GM18909 (cell line): ENCODE measurements at regions not wholly inside any gene's neighbourhood (a gene's known extent, or its start where the extent isn't known, plus 50 kb on each side); places are given as distances from the start of the nearest gene placed in this dataset.
A peak's percentile ranks its signal among the peaks of the same experiment; 100 is the strongest.
"Not testable (repeated sequence)": the region's sequence is repeated elsewhere in the genome, so short reads cannot be mapped to it uniquely, and the experiment has no call there.

Source experiments
- ATAC-seq: cut with Tn5 transposase; IDR thresholded peaks from one replicate; pipeline ENCODE4 v1.9.1; 2021; ENCODE audit warnings: mild to moderate bottlenecking; ENCODE audit not compliant: unreplicated experiment, poor library complexity

DNA sequence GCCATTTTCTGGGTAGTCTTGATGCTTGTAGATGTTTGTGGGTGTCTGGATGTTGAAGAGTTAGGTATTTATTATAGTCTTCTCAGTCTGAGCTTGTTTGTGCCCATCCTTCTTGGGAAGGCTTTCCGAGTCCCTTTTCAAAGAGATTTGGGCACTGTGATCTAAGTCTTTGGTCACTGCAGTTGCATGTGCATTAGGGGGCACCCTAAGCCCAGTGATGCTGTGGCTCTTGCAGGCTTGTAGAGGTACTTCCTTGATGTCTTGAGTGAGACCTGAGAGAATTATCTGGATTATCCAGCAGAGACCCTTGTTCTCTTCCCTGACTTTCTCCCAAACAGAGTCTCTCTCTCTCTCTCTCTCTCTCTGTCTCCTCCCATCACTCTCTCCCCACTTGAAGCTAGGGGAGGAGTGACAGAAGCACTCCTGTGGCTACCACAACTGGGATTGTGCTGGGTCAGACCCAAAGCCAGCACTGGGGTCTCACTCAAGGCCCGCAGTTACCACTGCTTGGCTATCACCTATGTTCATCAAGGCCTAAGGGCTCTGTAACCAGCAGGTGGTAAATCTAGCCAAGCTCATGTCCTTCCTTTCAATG lies 68.5 kb downstream of the TMCO5A start:
- ATAC-seq: peak; percentile 67

DNA sequence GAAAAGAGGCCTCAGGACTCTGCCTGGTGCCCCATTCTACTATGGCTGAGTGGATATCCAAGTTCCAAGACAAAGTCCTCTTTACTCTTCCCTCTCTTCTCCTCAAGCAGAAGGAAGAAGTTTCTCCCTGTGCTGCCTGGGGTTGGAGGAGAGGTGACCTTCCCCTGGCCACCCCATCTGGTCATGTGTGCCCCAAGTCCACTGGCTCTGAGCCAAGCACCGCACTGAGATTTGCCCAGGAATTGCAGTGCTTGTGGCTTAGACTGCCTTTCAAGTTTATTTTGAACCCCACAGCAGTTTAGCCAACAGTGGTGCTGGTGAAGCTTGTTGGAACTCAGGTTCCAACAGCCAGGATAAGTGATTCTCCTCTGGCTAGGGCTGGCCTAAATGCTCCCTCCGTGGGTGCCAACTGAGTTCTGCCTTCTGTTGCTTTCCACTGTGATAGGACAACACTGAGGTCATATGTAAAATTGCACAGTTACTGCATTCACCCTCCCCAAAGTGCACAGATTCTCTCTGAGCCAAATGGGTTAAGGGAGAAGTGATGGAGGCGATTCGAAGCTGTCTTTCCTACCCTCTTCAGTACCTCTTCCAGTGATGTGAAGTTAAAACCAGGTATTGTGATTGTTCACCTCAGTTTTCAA lies 69.9 kb downstream of the TMCO5A start:
- no peak for ATAC-seq

DNA sequence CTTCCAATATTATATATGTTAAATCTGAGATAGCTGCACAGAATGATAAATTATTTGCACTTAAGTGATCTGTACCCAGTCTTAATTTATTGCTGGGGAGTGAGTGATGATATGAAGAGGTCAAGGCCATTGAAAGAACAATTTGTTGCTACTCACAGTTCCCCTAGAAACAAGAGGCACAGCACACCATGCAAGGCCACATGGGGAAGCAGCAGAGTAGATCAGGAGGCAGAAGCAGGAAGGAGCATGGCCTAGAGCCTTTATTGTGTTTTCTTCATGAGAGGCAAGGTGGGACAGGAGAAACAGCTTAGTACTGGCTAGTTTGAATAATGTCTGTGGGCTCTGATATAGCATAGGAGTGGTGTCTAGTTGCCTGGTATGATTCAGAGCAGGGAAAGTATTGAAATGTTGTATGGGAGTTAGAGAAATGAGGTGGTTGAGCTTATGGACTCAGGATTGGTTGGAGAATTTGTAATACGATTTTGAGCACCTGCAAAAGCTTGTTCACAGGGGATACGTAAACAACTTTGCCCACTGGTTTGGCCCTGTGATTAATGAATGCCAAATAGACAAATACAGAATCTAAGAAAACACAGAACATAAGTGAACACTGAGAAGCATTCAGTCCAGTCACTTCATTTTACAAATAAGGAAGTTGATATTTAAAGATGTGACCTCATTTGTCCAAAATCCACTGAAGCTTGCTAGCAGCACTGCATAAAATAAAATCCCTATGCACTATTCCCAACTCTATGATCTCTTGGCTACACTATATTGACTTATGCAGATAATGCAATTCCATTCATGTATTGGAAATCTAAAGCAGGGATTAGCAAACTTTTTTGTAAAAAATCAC lies 71.7 kb downstream of the TMCO5A start:
- no peak for ATAC-seq

DNA sequence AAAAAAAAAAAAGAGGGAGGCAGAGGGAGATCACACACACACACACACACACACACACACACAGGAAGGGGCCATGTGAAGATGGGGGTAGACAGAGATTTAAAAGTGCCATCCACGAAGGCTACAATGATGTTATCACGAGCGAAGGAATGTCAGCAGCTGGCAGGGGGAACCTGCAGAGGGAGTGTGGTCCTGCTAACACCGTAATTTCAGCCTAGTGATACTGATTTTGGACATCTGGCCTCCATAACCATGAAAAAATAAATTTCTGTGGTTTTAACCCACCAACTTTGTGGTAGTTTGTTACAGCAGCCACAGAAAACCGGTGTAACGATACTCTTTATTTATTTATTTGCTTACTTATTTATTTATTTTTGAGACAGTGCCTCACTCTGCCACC lies 76.0 kb downstream of the TMCO5A start:
- ATAC-seq: no peak

DNA sequence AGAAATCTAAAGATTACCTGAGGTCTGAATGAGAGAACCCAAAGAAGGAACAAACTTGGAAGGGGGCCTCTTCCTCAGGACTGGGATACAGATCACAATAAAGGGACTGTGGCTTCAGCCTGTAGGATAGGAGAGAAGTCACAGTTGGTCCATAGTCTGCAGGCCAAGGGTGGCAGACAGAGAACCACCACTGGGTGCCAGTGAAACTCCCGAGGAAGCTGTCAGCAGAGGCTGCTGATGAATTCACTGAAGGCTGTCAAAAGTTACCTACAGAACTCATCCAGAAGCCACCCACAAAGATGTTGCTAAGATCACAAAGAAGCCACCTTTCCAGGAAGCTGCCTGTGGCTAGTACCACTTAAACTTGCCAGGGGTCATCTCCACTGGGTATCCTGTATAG lies 78.5 kb downstream of the TMCO5A start:
- ATAC-seq: no peak

DNA sequence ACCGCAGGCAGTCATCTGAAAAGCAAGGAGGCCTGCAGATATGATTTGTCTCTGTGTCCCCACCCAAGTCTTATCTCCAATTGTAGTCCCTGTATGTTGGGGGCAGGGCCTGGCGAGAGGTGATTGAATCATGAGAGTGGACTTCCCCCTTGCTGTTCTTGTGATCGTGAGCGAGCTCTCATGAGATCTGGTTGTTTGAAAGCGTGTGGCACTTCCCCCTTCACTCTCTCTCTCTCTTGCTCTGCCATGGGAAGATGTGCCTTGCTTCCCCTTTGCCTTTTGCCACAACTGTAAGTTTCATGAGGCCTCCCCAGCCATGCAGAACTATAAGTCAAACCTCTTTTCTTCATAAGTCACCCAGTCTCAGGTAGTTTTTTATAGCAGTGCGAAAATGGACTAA lies 83.3 kb downstream of the TMCO5A start:
- ATAC-seq: no peak

DNA sequence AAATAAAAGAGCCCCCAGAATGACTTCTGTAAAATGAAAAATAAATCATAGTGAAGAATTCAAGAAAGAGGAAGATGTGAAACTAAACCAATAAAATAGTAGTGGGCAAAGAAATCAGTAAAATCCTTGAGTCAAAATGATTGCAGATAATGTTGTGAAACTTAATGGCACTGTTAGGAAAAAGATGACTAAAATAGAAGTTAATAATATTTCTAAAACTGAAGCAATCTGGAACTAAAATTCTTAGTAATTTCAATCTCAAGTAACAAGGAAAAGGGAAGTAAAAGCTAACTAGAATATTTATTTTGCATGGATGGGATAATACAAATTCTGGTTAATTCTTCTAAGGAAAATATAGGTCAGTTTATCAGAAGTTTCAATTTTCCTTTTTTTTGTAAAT lies 84.6 kb downstream of the TMCO5A start:
- no peak for ATAC-seq

DNA sequence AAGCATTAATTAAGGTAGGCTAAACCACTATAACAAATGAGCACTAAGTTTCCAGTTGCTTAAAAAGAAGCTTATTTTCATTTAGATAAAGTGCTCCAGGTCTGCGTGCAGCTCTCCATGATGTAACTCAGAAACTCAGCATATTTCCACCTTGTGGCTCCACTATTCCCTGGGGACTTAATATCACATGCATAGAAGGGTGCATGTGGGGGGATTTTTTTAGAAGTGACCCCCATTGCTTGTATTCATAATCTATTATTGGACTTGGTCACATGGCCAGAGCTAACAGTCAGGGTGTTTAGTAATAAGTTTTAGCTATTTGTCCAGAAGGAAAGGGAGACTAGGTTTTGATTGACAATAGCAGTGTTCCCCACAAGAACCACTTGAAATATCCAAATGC lies 86.8 kb downstream of the TMCO5A start:
- peak; percentile 59 for ATAC-seq

DNA sequence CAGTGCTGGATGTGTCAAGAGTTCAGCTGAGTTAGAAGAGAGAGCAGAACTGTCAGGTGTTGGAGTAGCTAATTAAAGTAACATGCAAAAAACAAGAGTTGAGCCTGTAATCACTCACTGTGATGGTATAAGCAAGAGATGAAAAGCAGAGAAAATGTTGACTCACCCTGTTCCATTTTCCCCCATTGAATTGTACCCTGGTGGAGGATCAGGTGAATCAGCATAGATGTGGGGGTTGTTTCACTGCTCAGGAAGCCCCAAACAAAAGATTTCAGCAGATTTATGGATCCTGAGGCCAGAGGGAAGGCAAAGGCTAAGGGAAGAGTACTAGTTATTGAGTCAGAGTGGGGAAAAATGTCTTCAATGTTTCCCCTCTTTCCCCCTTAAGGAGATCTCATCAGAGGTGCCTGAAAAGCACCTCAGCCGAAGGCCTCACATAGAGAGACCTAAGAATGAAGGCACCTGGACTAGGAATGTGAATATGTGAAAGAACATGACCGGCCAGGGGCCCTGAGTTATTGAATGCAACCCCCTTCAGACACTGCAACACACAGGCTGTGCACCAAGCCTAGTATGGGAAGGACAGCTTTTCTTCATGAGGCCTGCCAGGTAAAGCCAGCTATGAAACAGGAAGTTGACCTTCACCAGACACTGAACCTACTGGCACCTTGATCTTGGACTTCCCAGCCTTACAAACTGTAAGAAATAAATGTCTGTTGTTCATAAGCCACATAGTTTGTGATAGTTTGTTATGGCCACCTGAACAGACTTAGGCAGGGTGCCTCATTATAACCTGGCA lies 90.1 kb downstream of the TMCO5A start:
- no peak for ATAC-seq

DNA sequence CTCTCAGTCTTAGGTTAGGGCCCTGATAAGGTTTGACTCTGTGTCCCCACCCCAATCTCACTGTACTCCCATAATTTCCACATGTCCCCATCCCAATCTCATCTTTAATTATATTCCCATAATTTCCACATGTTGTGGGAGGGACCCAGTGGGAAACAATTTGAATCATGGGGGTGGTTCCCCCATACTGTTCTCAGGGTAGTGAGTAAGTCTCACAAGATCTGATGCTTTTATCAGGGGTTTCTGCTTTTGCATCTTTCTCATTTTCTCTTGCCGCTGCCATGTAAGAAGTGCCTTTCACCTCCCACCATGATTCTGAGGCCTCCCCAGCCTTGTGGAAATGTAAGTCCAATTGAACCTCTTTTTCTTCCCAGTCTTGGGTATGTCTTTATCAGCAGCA lies 91.2 kb downstream of the TMCO5A start:
- not testable (repeated sequence) for ATAC-seq

DNA sequence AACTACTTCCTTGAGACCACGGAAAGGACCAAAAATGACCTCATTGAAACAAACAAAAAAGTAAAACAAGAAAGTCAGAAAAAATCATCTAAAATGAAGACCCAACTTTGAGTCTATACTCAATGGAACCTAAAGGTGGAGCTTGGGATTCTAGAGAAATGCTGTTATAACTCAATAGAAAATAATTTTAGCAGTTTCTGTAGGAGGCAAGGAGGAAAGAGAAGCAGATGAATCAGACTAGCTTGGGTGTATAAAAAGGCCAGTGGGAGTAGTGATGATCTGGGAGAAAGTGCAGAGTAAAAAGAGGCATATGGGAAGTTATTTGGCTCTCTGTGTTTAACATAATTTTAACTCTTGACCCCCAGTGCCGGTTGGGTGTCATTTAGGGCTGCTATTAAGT lies 94.4 kb downstream of the TMCO5A start:
- no peak for ATAC-seq

DNA sequence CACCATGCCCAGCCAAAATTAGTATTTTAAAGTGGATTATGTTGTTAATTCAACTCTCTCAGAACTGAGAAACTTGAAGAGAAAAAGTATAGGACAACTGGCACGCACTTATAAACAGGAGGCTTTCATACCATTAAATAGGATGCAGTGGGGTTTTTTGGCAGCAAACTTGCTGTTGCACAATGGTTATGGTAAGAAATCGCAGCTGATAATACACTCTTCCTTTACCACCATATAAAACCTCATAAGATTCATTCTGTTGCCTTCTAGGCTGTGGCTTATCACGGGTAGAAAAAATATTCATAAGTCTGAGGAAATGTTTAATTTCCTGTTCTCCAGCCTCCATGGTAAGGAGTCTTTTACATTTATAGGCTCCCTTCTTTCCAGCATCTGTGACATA lies 95.3 kb downstream of the TMCO5A start:
- no peak for ATAC-seq

DNA sequence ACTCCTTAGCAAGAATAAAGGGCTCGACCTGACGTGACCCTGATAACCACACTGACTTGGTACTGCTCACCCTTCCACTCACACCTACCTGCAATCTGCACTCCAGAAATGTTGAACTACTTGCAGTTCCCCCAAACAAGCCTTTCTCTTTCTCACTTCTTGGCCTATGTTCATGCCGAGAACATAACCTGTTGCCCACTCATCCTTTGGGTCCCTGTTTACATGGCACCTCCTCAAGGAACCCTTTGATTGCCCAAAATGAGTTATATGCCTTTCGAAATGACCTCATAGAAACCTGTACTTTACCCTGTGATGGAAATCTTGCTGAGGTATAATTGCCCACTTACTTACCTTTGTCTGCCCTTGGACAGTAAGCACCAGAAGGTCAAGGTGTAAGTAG lies 96.2 kb downstream of the TMCO5A start:
- no peak for ATAC-seq

DNA sequence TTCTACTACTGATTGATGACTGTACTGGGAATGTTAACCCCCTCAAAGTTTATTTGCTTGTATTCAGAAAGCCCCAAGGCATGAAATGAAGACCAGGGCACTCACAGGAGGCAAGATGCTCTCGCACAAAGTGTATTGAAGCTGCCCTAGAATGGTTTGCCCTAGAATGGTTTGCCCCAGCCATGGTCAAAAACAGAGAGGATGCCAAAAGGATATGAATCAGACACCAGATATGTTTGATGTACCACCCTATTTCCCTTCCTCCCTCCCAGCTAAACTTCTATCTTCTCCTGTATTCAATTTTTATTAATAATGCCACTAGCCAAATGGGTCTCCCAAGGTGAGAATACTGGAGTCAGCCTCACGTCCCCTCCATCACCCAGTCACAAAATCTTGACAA lies 101.3 kb downstream of the TMCO5A start:
- no peak for ATAC-seq

DNA sequence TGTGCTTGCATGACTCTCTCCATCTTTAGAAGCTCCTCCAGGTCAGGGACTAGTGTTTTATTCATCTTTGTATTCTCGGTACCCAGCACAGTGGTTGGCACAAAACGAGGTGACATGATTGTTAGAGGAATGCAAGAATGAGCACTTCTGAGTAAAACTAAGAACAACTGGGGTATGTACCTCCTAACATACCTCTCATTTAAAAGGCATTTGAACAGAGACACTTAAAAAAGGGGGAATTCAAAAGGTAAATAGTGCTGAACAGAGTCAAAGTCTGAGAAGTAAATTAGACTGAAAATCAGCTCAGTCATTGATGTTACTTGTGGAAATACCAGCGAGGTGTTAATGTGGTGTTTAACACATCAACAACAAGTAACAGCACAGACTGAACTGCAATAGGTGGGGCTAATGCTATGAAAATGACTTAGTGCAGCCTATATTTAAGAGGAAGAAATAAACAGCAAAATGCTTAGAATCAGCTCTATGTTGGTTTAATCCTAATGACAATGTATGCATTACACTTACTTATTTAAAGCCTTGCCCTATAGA lies 102.4 kb downstream of the TMCO5A start:
- ATAC-seq: no peak

DNA sequence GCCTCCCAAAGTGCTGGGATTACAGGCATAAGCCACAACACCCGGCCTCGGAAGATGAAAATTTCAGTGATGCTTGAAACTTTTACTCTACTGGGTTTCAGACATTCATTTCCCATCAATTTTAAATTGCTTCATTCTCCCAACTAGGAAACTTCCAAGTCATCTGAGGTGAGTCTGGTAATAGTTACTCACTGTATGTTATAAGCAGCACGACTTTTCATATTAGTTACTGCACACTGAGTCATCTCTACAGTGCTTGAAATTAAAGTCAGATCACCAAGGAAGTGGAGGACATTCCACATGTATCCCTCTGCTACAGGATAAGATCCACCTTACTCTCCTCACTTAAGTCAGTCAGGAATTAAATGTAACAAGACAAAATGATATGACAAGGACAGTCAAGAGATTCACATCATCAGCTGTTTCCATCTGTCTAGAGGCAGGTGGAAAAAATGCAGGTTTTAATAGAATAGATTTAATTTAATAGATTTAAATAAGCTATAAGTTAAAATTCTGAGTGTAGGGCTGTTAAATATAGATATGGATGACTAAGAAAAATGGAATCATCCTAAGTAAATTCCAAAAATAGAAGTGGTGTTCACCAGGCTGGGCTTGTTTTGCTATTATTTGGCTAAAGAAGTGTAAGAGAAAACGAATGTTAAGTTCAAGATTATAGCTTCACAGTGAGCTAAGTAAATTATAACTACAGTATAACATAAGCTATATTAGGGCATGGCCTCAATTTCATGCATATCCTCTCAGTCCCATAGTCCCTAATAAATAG lies 104.4 kb downstream of the TMCO5A start:
- ATAC-seq: no peak

DNA sequence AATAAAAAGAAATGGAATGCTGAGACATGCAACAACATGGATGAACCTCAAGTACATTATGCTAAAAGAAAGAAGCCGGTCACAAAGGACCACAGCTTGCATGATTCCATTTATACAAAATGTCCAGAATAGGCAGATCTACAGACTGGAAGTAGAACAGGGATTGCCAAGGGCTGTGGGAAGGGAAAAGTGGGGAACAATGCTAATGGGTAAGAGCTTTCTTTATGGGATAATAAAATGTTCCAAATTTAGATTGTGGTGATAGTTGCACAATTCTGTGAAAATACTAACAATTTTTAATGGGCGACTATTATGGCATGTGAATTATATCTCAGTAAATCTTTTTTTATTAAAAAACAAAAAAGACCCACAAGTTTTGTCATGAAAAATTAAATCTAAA lies 106.2 kb downstream of the TMCO5A start:
- ATAC-seq: no peak

DNA sequence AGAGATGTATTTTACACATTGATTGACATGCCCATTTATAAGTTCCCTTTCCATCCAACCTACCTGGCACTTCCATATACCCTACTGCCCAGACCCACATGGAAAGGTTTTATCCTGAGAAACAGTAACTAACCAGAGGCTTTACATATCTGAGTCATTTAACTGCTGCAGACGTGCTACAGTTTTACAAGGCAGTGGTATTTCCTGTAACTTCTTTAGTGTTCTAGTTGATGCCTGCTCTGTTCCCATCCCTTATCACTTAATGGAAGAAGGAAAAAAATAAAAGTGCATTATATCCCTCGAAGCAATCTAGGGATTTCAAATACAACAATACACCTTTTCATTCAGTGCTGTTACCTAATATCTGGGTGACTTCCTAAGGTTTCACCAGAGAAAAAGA lies 107.1 kb downstream of the TMCO5A start:
- no peak for ATAC-seq

DNA sequence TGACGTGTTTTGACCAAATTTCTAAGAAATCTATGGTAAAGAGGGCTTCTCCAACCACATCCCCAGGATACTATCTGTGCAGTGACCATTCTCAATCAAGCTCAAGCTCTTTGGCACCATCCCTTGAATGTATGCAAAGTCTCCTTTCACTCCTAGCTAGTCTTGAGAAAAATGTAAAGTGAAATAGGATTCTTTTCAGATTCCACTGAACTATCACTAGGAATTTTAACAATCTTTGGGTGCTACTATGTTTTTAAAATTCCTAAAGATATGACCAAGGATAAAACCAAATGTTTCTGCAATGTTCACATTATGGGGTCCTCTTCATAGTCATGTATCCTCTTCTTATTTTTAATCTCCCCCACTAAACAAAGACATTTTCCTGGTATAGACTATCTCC lies 107.8 kb downstream of the TMCO5A start:
- ATAC-seq: no peak
